T47D (cell line): ENCODE measurements at regions not wholly inside any gene's neighbourhood (a gene's known extent, or its start where the extent isn't known, plus 50 kb on each side); places are given as distances from the start of the nearest gene placed in this dataset.
A peak's percentile ranks its signal among the peaks of the same experiment; 100 is the strongest.
"Not testable (repeated sequence)": the region's sequence is repeated elsewhere in the genome, so short reads cannot be mapped to it uniquely, and the experiment has no call there.

Source experiments
- DNase-seq, 2 experiments: peaks; one replicate each; pipeline versions ENCODE4 v3.0.0 to v3.0.0-alpha.2; 2011 to 2012; ENCODE audit warnings: low read depth in 1 of 2, low spot score in 1 of 2
- JUND ChIP-seq: IDR thresholded peaks from 2 replicates; pipeline ENCODE4 v1.6.1; 2012; ENCODE audit warnings: low read depth
- in situ Hi-C: cut with HindIII; loops from 2 replicates; pipeline ENCODE4 v1.10.0; 2016; ENCODE audit warnings: low sequenced_read_pairs, low pct_unique_long_range_greater_than_20kb

GRCh38 chr6:15763837-15764236, 101.0 kb upstream of the DTNBP1 start:
- no peak for TF ChIP-seq JUND
- in situ Hi-C loops = no loop called here
- DNase-seq = no peak

GRCh38 chr6:15763364-15763763, 100.5 kb upstream of the DTNBP1 start:
- no peak for TF ChIP-seq JUND
- DNase-seq = no peak
- in situ Hi-C loops = no loop called here

- TF ChIP-seq JUND = no peak
- in situ Hi-C loops = no loop called here
- DNase-seq = peak in 1 of 2 experiments; percentile 12
These were observed 98.2 kb upstream of the DTNBP1 start for GRCh38 chr6:15761045-15761502.

- in situ Hi-C loops = no loop called here
- no peak for TF ChIP-seq JUND
- DNase-seq = no peak
These were observed 95.9 kb upstream of the DTNBP1 start for GRCh38 chr6:15758631-15759215.

- in situ Hi-C loops = no loop called here
- no peak for DNase-seq
- TF ChIP-seq JUND = no peak
These were observed 92.7 kb upstream of the DTNBP1 start for GRCh38 chr6:15755526-15755925.

GRCh38 chr6:15754706-15755079, 91.9 kb upstream of the DTNBP1 start:
- TF ChIP-seq JUND = no peak
- no peak for DNase-seq
- in situ Hi-C loops = no loop called here

GRCh38 chr6:15754035-15754705, 91.3 kb upstream of the DTNBP1 start:
- no peak for DNase-seq
- in situ Hi-C loops = no loop called here
- TF ChIP-seq JUND = no peak

- in situ Hi-C loops = no loop called here
- no peak for TF ChIP-seq JUND
- DNase-seq = peak; percentile 35 to 48
These were observed 90.0 kb upstream of the DTNBP1 start for GRCh38 chr6:15752820-15753219.

- TF ChIP-seq JUND = no peak
- DNase-seq = no peak
- in situ Hi-C loops = no loop called here
These were observed 89.0 kb upstream of the DTNBP1 start for GRCh38 chr6:15751721-15752350.

- no peak for TF ChIP-seq JUND
- DNase-seq = no peak
- in situ Hi-C loops = no loop called here
These were observed 85.5 kb upstream of the DTNBP1 start for GRCh38 chr6:15748341-15748740.

- in situ Hi-C loops = no loop called here
- no peak for DNase-seq
- no peak for TF ChIP-seq JUND
These were observed 84.6 kb upstream of the DTNBP1 start for GRCh38 chr6:15747354-15747883.

GRCh38 chr6:15745781-15746180, 83.0 kb upstream of the DTNBP1 start:
- no peak for DNase-seq
- TF ChIP-seq JUND = no peak
- in situ Hi-C loops = no loop called here

- in situ Hi-C loops = no loop called here
- DNase-seq = no peak
- no peak for TF ChIP-seq JUND
These were observed 82.1 kb upstream of the DTNBP1 start for GRCh38 chr6:15744818-15745402.

- DNase-seq, in situ Hi-C loops: not testable (repeated sequence)
These were observed 79.2 kb upstream of the DTNBP1 start for GRCh38 chr6:15742013-15742412.
